Dedifferentiated amniotic fluid mesenchymal stem cell (primary cell): ENCODE measurements at regions not wholly inside any gene's neighbourhood (a gene's known extent, or its start where the extent isn't known, plus 50 kb on each side); places are given as distances from the start of the nearest gene placed in this dataset.

Experiments used
- DNase-seq: peaks from one replicate; pipeline ENCODE4 v3.0.0-alpha.2; 2016; ENCODE audit errors: extremely low spot score

DNA sequence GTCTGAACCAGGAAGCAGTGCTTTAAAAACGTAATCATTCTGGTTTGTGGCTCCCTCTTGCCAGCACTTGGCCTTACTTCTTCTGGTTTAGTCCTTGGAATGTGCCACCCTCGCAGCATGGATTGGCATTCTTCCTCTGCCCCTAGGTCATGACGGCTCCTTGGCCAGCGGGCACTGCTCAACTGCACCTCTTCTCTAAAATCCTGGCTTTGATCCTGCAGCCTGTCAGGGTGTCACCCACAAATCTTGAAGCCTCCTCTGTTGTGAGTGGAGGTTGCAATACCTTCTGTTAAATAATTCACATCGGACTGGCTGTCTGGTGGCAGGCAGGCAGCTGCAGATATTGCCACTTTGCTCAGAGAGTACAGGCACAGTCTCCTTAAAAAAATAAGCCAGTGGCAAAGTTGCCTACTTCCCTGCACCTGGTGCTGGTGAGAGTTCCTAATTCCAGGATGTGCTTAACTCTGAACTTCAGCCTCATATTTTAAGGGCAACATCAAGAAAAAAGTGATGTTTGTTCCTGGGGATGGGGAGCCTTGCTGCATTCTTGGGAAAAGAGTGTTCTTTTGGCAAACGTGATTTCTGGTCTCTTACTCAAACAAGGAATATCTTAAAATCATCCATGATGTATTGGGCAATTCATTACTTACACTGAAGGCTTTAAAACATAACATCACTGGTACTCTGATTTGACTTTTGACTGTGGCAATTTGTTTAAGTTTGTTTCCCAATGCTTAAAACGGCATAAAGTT lies 179.8 kb downstream of the FOXA2 start:
- DNase-seq, result no peak

DNA sequence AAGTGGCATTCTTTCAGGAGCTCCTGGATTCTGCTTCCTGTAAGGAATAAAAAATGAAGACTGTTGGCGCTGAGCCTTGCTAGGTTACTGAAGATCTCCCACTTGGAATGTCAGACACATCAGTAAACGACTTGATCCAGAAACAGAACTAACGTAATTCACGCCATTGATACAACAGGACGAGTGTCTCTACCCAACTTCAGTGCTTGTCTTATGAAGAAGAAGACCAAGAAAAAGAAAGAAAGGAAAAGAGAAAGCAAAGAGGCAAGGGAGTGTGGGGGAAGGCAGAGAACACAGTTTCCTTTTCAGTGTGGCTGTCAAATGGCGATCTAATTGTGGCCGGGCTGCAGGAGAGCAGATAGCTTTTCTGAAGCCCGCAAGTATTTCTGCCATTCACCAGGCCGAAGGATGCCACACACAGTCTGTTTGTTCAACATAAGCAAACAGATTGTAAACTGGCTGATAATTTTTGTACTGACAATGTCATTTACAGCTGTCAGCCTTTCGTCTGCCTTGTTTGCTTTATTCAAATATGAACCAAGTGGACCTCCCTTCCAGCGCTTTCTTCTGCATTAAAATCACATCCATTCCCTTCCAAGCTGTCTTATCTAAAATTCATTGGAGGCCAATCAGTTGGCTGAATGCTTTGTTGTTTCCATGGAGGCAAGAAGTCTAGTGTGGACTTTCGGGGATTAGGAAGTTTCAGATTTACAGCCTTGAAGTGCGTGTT lies 180.6 kb downstream of the FOXA2 start:
- no peak for DNase-seq

DNA sequence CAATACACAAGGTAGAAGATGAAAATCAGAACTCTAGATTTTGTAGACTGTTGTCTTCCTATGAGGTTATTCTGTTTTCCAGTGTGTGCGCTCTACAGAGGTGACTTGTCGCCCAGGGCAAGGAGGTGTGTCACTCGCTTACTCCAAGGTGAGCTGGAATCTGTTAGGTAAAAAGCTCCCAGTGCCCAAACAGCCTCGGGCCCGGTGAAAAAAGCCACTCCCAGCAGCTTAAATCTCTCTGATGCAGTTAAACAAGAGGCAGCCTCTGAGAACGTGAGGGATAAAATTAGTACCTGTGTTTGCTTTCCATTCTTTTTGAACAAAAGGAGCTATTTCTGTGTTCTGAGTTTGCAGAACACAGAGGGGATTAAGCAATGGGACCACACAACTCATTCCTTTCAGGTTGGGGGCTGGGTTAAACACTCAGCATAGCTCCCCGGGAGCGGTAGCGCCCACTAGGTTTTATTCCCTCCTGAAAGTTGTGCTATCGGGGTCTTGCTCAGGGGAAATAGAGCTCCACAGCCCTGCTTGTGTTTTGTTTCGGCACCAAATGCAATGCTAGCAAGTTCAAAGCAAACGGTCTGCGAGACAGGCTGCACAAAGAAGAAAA lies 181.2 kb downstream of the FOXA2 start:
- DNase-seq, result no peak

DNA sequence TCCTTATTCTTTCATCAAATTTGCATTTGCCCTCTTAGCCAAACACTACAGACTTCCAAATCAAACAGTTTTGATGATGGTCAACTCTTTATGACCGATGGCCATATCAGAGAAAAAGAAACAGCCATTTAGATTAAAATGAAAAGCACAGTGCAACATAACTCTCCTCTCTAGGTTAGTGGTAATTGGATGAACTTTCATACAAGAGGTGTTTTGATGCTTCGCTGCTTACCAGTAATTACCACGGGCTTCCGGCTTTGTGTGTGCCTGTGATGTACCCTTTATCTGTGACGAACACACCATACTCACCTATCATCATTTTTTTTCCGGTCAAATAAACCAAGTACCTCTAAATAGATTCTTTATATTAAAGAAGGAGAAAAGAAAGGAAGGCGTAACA lies 181.8 kb downstream of the FOXA2 start:
- DNase-seq, result no peak

DNA sequence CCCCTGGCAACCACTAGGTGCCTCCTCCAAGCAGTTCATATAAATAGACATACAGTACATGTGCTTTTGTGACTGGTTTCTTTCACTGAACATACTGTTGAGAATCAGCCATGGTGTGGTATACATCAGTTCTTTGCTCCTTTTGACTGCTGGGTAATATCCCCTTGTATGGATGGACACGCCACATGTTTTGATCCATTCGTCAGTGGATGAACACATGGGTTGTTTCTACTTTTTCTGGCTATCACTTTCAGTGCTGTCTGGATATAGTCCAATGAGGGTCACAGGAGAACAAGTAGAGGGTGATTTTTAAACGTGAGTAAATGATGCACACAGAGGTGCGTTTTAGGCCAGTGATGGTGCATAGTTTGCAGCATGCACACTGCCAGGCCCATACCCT lies 183.9 kb downstream of the FOXA2 start:
- DNase-seq, result no peak

DNA sequence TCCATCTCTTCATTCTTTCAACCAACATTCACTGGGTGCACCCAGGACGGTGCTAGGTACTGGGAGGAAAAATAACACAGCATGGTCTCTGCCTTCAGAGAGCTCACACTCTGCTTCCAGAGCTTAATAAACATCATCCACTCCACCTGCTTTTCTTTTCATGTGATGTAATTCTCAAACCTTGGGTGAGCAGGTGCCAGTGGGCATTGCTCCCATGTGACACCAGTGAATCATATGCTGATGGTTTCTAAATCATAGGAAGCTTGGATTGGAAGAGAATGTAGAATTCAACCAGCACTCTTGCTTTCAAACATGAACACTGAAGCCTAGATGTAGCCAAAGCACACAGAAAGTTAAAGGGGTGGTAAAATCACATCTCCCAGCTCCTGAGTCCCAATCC lies 189.8 kb downstream of the FOXA2 start:
- no peak for DNase-seq

DNA sequence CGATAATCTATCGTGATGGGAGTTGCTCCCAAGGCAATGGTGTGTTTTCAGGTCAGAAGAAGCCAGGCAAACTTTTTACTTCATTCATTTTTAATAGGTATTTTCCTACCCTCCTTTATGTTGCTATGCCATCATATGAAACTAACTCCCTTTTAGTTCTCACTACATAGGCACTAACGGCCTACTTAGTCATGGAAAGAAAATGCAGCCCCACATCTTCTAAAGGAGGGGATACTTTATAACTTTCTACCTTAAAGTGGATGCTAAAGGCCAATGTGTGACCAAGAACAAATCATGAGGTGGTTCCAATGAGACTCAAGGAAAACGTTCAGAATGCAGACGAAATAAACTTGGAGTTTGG lies 193.8 kb downstream of the FOXA2 start:
- DNase-seq, result no peak

DNA sequence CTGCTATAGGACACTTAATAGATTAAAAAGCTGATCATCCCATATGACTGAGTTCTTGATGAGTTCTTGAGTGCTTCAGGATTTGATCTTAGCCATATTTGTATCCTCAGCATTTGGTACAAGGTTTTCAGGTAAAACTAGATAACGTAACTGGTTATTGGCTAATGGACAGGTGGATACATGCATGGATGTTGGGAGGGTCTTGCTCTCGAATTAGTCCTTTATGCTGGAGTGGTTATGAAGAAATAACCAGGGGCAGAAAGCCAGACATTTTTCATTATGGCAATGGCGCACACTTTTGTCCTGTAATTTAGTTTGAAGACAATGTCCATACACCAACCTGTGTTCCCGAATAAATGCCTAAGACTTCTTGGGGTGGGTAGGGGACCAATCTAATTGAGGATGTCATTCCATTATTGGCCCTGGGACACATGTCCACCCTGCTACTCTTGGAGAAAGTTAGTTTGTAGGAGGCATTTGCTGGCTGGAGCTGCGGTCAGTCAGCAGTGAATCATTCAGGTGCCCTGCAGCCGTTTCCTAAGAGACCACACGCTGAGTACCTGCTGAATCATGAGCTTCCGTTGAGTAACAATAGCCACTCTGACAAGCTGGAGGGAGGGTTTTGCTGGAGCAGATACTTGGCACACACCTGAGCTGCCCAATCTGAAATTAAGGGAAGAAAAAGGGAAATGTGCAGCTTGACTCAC lies 194.4 kb downstream of the FOXA2 start:
- DNase-seq, result no peak

DNA sequence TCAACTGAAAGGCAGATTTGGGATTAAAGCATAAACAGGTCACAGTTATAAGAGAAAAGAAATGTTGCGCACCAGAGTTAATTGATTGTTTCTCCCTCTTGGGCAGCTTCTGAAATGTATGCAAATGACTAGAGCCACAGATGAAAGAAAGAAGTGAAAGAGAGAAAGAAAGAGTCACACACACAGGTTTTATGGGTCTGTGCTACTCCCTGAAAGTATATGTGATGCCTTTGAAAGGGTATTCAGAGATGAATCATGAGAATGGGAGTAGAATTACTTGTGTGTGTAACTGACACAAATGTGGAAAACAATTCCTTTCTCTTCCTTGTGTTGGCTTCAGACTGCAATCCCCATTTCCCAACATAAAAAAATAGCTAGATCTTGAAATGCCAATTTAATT lies 196.9 kb downstream of the FOXA2 start:
- DNase-seq, result no peak

DNA sequence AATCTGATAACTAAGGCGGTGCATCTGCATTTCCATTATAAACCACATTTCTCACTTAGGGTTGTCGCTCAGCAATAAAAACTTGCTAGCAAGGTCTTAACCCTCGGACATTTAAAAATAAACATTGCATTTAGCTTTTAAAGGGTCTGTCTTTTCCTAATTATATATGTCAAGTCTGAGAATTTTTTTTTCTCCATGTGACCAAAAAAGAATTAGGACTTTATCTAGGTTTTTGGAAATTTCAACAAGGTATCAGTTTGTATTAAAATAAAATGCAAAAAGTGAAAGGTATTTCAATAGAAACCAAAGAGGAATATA lies 198.1 kb downstream of the FOXA2 start:
- no peak for DNase-seq

DNA sequence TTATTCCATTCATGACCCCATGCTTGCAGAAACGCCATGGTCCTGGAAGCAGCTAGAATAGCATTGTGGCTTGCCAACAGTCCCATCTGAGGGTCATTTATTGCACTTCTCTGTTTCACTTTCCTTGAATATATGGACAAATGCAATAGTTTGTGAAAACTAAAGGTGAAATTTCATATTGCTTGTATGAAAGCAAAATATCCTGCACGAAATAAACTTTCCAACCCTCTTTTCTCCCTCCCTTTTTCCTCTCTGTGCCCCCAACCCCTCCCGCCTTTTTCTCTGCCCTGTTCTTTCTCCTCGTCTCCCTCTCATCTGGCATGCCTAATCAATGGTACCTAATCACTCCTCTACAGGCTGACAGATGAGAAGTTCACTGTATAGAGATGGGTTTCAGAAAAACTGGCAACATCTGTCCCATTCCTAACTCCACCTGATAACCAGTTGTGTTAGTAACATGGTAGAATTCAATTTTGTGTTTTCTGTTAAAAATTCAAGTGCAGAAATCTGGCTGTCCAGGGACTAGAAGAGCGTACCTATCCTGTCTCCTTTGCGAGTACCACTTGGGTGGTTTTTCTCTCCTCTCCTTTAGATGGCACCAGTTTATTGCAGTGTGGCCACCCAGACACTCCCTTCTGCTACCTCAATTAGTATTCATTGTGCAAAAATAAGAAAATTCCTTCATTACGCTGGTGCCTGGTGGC lies 198.6 kb downstream of the FOXA2 start:
- DNase-seq, result no peak

DNA sequence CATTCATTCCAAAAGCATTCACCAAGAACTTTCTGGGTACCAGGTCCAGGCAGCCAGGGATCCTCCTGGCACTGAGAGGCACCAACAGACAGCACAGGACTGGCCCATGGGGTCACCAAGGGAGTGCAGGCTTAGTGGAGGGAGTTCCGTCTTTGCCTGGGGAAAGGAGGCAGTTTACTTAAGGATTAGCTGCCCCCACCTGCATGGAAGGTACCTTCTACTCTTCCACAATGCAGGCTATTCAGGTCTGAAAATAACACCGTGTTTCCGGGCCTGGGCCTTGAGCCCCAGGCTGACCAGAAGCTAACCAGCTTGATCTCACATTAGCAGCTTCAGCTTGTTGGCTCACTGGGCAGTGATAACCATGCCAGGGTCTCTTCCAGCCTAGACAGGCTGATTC lies 199.4 kb downstream of the FOXA2 start:
- no peak for DNase-seq

DNA sequence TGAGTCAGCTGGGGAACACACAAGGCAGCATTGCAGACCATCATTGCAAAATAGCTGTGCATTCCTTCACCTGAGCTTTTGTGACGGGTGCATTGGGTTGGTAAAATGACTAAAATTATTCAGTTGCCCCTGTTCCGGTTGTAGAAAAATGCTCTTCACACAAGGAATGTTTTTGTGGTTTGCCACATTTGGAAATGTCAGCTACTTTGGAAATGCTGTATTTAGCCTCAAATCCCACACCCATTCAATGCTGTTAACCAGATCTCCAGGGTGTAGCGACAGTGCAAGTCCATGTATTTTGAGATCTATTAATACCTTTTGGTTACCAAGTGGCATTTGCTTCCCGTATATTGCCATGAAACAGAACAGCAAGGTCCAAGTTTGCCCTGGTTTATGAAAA lies 201.2 kb downstream of the FOXA2 start:
- no peak for DNase-seq

DNA sequence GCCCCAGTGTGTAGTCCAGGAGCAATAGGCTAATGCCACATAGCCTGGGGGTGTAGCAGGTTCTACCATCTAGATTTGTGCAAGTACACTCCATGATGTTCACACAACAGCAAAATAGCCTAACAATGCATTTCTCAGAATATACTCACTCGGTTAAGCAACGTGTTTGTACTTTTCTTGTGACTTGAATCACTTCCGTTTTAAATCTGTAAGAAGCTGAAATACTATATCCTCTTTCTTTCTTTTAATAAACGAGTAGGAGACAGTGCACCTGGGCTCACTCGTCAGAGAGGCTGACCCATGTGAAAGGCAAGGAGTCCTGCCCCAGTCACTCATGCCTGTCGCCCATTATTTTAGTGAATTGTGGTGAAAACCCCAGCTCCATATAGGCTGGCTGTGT lies 201.6 kb downstream of the FOXA2 start:
- DNase-seq, result no peak

DNA sequence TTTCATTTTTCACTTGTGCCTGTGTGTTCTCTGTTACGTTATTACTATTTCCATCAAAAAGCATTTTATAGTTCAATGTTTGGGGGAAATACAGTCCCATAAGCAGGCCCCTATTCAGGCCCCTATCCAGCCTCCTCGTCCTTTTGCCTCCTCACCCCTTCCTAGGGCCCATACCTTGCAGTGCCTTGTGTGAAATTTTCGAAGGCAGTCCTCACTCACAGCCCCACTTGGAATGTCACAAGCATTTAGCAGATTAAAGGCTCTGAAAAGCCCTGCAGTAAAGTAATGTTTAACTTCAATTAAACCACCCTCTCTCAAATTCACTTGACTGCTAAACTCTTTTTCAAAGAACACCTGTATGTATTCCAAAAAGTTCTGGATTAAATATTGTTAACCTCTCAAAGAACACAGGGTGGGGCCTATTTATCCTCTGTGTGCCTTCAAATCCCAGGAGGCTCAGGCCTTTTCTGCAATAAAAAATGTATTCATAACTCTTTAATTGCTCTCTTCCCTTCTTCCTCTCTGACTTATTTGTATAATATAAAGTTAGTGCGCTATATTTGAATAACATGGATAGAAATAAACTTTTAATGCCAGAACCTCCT lies 202.5 kb downstream of the FOXA2 start:
- DNase-seq, result no peak

DNA sequence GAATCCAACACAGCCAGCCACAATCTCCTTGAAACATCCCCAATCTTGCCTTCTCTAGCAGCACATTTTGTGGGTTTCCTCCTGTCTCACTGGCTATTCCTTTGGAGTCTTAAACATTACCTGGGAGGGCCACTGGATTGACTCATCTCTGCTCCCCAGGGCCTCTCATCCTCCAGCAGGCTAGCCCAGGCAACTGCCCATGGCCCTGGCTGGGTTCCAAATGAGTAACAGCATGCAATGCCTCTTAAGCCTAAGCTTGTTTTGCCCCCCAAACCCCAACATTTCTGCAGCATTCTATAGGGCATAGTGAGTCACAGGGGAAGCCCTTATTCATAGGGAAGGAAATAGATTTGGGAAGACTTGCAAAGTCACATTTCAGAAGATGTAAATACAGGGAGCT lies 204.9 kb downstream of the FOXA2 start:
- no peak for DNase-seq

DNA sequence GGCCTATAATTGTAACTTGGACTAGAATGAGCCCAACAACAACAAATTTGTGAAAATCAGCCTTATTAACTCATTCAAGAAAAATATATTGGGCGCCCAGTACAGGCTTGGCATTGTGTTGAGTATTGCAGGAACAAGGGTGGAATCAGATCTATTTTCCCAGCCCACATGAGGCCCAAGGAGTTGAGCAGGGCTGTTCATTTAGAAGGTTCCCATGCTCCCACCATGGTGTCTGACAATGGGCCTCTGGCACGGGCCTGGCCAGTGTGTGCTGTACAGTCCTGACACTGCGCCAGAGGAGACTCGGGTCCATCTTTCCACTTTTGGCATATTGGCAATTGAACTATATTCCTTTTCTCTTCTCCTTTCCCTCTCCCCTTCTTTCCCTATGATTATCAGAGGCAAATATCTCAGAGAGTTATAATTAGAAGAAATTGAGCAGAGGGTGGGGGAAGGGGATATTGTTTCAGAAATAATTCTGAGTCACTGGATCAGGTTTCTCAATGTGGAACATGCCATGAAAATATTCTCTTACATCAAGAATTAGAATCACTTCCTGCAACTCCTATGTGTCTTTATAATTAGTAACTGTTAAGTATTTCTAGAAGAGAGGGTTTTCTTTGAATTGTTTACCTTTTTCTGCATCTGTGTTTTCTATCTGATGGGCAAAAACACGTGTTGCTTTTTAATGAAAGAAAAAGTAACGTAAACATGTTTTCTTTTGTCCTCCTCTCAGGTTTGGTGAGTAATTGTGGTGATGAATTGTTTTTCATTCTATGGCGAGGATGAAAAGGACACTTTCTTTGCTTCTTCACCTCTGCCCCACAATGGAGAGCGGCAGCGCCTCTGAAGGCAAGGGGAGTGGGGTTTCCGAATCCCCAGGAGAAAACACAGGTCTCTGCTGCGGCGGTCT lies 209.4 kb downstream of the FOXA2 start:
- no peak for DNase-seq

DNA sequence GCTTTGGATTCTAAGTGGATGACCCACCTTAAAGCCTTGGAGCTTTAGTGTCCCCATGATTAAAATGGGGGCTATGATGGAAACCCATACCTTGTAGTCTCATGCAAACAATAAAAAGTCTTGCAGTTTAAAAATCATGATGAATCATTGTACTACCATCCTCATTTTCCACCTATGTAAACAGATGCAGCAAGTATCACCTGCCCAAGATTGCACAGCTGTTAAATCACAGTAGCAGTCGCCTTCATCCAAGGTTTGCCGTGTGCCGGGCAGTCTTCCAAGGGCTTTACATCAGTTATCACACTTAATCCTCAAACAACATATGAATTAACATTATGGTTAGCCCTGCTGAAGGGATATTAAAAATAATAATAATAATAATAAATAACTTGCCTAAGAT lies 210.3 kb downstream of the FOXA2 start:
- DNase-seq, result no peak

DNA sequence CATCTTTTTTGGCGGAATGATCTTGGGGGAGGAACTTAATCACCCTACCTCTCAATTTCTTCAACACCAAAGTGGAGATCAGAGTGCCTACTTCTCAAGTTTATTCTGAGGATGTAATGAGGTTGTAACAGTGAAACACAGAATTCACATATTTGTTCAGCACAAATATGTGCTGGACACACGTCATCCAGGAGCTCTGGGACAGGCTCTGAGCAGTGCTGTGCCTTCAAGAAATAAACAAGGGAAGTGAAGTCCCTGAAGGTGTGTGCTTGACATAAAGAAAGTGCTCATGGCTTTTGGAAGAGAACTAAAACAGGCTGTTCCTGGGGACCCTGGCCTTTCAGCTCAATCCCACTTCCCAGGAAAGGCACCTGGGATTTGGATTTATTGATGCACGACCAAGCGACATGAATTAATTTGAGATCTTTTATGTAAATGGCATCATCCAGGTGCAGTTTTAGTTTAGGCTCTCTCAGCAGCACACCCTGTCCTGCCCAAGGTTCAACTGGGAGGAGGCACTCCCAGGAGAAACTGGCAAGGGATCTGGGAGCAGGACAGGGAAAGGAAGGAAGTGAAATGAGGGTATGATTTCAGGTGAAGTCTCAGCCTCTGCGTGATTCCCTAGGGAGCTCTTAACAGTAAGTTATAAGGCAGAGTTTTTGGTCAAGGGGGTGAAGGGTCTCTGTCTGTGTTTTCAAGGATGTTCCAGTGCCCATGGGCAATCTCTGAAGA lies 211.0 kb downstream of the FOXA2 start:
- DNase-seq, result no peak

DNA sequence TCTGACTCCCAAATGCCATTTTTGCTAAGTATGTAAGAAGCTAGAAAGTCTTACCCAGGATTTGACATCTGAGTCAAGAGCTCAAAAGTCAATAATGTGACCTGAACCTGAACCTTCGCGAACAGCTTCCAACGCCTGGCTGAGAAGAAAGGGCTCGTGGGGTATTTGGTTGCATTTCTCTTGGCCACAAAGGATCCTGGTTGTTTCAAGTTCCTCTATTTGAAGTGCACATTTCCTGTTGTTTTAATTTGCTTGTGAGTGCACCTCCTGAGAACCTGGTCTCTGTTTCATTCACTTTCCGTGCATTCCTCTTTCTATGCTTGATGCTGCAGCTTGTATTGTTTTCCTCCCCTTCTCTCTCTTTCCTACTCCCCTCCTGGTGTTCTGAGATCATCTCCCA lies 212.5 kb downstream of the FOXA2 start:
- no peak for DNase-seq
